ENCODE measurements at regions not wholly inside any gene's neighbourhood (a gene's known extent, or its start where the extent isn't known, plus 50 kb on each side); places are given as distances from the start of the nearest gene placed in this dataset.

DNA sequence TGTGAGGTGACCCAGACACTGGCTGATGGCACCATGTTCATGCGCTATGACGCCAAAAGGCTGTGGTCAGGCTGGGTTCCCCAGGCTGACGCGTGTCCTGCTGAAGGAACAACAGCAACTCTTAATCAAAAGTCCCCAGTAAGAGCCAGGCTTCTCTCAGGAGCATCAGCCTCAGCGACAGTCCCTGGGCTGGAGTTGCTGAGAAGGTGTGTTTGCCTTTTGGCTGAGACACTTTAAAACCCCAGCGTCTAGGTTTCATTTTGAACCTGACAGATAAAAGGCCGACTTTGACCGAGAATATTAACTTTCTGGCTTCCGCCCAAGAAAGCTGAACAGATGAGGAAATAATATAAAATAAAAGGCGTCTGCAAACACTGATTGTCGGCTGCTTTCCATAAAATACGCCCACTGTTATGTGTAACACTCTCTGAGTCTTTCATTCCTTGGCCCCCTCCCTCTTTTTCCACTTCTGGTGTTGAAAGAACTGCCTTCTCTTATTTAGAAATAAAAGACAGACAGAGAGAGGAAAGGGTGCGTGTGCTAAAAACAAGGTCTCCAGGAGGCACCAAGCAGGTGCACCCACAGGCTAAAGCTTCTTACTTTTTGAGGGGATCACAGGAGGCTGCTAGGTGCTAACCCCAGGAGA lies 373.6 kb downstream of the MID1IP1 start:
- no peak for DNase-seq (ENCODE audit: extremely low read depth in 1 of 4, low spot score in 3 of 4)
- H3K79me2 ChIP-seq (ENCODE audit: control insufficient read depth, insufficient read depth, low read length), result no peaks in the 10 kb centered on the region
- H3K36me3 ChIP-seq (ENCODE audit: control insufficient read depth, insufficient read depth, low read length), result no peaks in the 10 kb centered on the region
- no peaks in the 10 kb centered on the region; a peak in 1 of 5 replicates for H3K4me1 ChIP-seq (replicated peaks in 1 of 2; ENCODE audit: control insufficient read depth in 2 of 2, insufficient read depth in 2 of 2, low read length in 2 of 2)
- H2AFZ ChIP-seq (ENCODE audit: low read depth, low read length), result no peak overlapping the region
- no TSS peak for BruUV-seq (replicated peaks)
- WGBS (ENCODE audit: insufficient coverage, low coverage, missing lambda C conversion rate), result 3% methylated on average over 10 of the region's 13 CpGs
- ChIA-PET CTCF (ENCODE audit: low intra/inter-chr PET ratio) (no interaction called here), POLR2A (no interaction called here)
- intact Hi-C loops (cut with micrococcal nuclease), result no loop called here
- ATAC-seq, result no peak
- H3K4me3 ChIP-seq, result no peak overlapping the region
- TF ChIP-seq ZNF165 (CRISPR knock-in tag; IDR thresholded peaks at IDR 0.05; ENCODE audit: borderline replicate concordance), result no peak
- H4K20me1 ChIP-seq (replicated peaks; ENCODE audit: control insufficient read depth, insufficient read depth, low read length), result no peaks in the 10 kb centered on the region
- H3K9ac ChIP-seq (ENCODE audit: insufficient read depth in 1 of 2, low read depth in 2 of 2, low read length in 2 of 2), result no peak overlapping the region; a peak in 1 of 4 replicates
- no peak overlapping the region for H3K27ac ChIP-seq (ENCODE audit: extremely low read depth, low read depth, low read length)
- in situ Hi-C loops (cut with MboI), result no loop called here
- peaks cover 0 to 15% of the 10 kb centered on the region in 2 experiments; a peak in 2 of 5 replicates for H3K27me3 ChIP-seq (ENCODE audit: control insufficient read depth in 2 of 2, insufficient read depth in 2 of 2, low read length in 2 of 2)
- no peaks in the 10 kb centered on the region for H3K9me3 ChIP-seq (replicated peaks; ENCODE audit: control insufficient read depth, insufficient read depth, low read depth, low read length)
- H3K4me2 ChIP-seq (ENCODE audit: insufficient read depth, low read length), result no peak overlapping the region
- FAIRE-seq, result no peak
- H3K9me1 ChIP-seq (ENCODE audit: control insufficient read depth, insufficient read depth, low read length), result no peaks in the 10 kb centered on the region

DNA sequence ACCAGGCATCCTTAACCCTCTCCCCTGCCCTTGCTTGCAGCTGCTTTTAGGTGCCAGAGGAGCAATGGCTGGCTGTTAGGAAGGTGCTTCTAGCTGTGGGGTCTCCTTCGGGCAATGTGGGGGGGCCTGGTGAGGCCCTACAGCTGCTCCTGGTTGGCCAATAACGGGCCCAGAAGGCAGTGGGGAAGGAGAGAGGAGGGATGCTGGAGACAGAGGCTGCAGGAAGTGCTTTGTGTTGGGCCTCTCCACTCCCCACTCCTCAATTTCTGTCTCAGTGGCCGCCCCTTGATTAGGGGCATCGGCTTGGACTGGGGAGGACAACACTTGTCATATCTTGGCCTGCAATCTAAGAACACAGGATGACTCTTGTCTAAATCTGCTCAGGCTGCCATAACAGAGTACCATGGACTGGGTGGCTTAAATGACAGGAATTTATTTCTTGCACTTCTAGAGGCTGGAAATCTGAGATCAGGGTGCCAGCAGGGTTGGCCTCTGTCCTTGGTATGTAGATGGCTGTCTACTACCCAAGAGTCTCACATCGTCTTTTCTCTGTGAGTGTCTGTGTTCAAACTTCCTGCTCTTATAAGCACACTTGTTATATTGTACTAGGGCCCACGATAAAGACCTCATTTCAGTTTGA lies 374.3 kb downstream of the MID1IP1 start:
- in situ Hi-C loops (cut with MboI), result no loop called here
- FAIRE-seq (no peak), DNase-seq (ENCODE audit: extremely low read depth in 1 of 4, low spot score in 3 of 4) (no peak), ATAC-seq (no peak)
- Histone ChIP-seq H2AFZ (ENCODE audit: low read depth, low read length) (no peak overlapping the region), H3K4me3 (no peak overlapping the region), H3K9ac (ENCODE audit: insufficient read depth in 1 of 2, low read depth in 2 of 2, low read length in 2 of 2) (no peak overlapping the region), H3K36me3 (ENCODE audit: control insufficient read depth, insufficient read depth, low read length) (no peaks in the 10 kb centered on the region), H3K9me1 (ENCODE audit: control insufficient read depth, insufficient read depth, low read length) (no peaks in the 10 kb centered on the region), H3K79me2 (ENCODE audit: control insufficient read depth, insufficient read depth, low read length) (no peaks in the 10 kb centered on the region), H3K27me3 (ENCODE audit: control insufficient read depth in 2 of 2, insufficient read depth in 2 of 2, low read length in 2 of 2) (peaks cover 0 to 15% of the 10 kb centered on the region in 2 experiments; a peak in 2 of 5 replicates), H4K20me1 (replicated peaks; ENCODE audit: control insufficient read depth, insufficient read depth, low read length) (no peaks in the 10 kb centered on the region), H3K4me1 (replicated peaks in 1 of 2; ENCODE audit: control insufficient read depth in 2 of 2, insufficient read depth in 2 of 2, low read length in 2 of 2) (no peaks in the 10 kb centered on the region; a peak in 1 of 5 replicates), H3K4me2 (ENCODE audit: insufficient read depth, low read length) (no peak overlapping the region), H3K9me3 (replicated peaks; ENCODE audit: control insufficient read depth, insufficient read depth, low read depth, low read length) (no peaks in the 10 kb centered on the region), H3K27ac (ENCODE audit: extremely low read depth, low read depth, low read length) (no peak overlapping the region)
- whole genome bisulfite sequencing (ENCODE audit: insufficient coverage, low coverage, missing lambda C conversion rate), result 0% methylated on average over 4 of the region's 6 CpGs
- ChIA-PET CTCF (ENCODE audit: low intra/inter-chr PET ratio) (no interaction called here), POLR2A (no interaction called here)
- no TSS peak for BruUV-seq (replicated peaks)
- intact Hi-C loops (cut with micrococcal nuclease), result no loop called here
- TF ChIP-seq ILK (tag; IDR thresholded peaks at IDR 0.05; ENCODE audit: borderline replicate concordance, low read depth) (no peak), ERF (CRISPR knock-in tag; IDR thresholded peaks at IDR 0.05) (no peak), MAFF (IDR thresholded peaks at IDR 0.05; ENCODE audit: low read length) (no peak), MCM2 (IDR thresholded peaks at IDR 0.05; ENCODE audit: low read depth) (no peak), ZNF134 (CRISPR knock-in tag; conservative IDR thresholded peaks at IDR 0.05) (no peak), RBBP5 (IDR thresholded peaks at IDR 0.05; ENCODE audit: borderline replicate concordance, insufficient read depth, low read length, poor library complexity, severe bottlenecking) (no peak), ZBTB8A (IDR thresholded peaks at IDR 0.05; ENCODE audit: partially characterized antibody) (no peak), FOSL1 (tag; conservative IDR thresholded peaks at IDR 0.05) (no peak), SETDB1 (IDR thresholded peaks at IDR 0.05; ENCODE audit: low read length) (no peak), TCF7L2 (IDR thresholded peaks at IDR 0.05; ENCODE audit: low read depth, low read length) (no peak), SIRT6 (IDR thresholded peaks at IDR 0.05; ENCODE audit: low read depth, low read length) (no peak)
- TF ChIP-seq, protein P1, sequence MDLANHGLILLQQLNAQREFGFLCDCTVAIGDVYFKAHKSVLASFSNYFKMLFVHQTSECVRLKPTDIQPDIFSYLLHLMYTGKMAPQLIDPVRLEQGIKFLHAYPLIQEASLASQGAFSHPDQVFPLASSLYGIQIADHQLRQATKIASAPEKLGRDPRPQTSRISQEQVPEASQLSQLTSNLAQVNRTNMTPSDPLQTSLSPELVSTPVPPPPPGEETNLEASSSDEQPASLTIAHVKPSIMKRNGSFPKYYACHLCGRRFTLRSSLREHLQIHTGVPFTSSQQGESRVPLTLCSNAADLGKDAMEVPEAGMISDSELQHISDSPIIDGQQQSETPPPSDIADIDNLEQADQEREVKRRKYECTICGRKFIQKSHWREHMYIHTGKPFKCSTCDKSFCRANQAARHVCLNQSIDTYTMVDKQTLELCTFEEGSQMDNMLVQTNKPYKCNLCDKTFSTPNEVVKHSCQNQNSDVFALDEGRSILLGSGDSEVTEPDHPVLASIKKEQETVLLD (IDR thresholded peaks at IDR 0.05), result no peak
